ENCODE measurements at regions not wholly inside any gene's neighbourhood (a gene's known extent, or its start where the extent isn't known, plus 50 kb on each side); places are given as distances from the start of the nearest gene placed in this dataset.
"Not testable (repeated sequence)": the region's sequence is repeated elsewhere in the genome, so short reads cannot be mapped to it uniquely, and the experiment has no call there.

- in situ Hi-C loops (cut with HindIII; ENCODE audit: low pct_ligation_motif_present, low pct_unique_long_range_greater_than_20kb, low sequenced_read_pairs): no loop called here
These were observed 177.6 kb downstream of the IGLL1 start for GRCh38 chr22:23402275-23403151.

GRCh38 chr22:23401910-23402274 lies 178.2 kb downstream of the IGLL1 start:
- in situ Hi-C loops (cut with HindIII; ENCODE audit: low pct_ligation_motif_present, low pct_unique_long_range_greater_than_20kb, low sequenced_read_pairs): no loop called here
- DNase-seq: peak; percentile 7

More at GRCh38 chr22:23402275-23403151, 177.6 kb downstream of the IGLL1 start:
- DNase-seq: peak; percentile 80

GRCh38 chr22:23401111-23401909 lies 178.8 kb downstream of the IGLL1 start:
- in situ Hi-C loops (cut with HindIII; ENCODE audit: low pct_ligation_motif_present, low pct_unique_long_range_greater_than_20kb, low sequenced_read_pairs): no loop called here
- peak; percentile 86 for DNase-seq

DNA sequence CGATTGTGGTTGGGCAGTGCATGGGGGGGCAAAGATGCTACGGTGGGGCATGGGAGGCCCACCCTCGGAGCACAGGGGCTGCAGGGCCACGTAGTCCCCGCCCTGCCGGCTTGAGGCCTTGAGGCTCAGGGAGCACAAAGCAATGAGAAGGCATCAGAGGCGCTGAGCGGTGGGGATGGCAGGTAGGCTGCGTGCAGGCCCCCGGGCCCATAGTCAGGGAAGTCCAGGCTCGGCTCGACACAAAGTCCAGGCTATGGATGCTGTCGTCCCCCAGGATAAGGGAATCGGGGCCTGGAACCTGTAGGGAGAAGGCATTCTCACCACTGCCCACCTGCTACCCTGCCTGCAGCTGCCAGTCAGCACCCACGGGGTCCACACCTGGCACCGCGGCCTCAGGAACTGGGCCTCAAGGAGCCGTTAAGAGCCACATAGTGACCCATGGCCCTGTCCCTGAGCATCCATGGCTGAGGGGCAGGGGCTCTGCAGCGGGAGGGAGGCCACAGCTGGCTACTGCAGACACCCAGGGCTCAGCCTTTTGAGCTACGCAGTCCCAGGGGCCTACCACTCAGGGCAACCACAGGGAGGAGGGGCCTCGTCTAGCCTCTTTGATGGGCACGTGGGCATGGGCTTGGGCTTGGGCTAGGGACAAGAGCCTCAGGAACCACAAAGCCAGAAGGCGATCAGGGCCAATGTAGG lies 179.7 kb downstream of the IGLL1 start:
- DNase-seq: no peak
- in situ Hi-C loops (cut with HindIII; ENCODE audit: low pct_ligation_motif_present, low pct_unique_long_range_greater_than_20kb, low sequenced_read_pairs): no loop called here

DNA sequence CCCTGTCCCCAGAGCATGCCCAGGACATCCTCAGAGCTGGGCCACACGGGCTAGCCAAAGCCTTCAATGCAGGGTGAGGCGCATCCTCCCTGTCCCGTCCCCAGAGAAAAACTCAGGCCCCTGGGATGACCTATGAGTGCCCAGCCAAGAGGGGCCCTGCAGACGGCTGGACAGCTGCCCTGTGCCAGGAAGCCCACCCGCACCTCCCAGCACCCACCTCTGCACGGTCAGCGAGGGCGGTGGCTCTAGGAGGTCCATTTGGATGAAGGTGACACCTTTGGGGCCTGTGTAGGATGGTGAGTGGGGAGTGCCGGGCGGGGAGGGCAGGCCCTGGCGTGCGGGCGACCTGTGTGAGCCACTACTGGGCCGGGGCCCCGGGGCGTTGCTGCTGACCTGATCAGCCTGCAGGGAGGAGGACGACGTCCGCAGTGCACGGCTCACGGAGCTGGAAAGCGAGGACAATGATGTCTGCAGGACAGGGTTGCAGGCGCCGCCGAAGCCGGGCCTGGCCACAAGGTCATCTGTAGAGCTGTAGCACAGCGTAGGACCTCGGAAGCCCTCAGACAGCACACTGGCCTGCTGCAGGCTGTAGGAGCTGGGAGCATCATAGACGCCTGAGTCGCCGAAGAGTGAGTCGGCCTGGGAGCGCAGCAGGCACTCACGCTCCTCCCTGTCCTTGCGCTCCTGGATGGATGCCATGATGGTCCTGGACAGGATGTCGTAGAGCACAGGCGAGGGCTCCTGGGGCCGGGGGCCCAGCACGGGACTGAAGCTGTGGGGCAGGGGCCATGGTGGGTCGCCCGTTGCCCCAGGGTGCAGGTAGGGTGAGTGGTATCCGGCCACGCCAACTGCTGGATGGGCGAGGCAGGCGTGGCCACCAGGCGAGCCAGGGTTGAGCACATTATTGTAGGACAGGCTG lies 180.5 kb downstream of the IGLL1 start:
- in situ Hi-C loops (cut with HindIII; ENCODE audit: low pct_ligation_motif_present, low pct_unique_long_range_greater_than_20kb, low sequenced_read_pairs): no loop called here
- no peak for DNase-seq

- no peak for DNase-seq
- in situ Hi-C loops (cut with HindIII; ENCODE audit: low pct_ligation_motif_present, low pct_unique_long_range_greater_than_20kb, low sequenced_read_pairs): no loop called here
These were observed 181.3 kb downstream of the IGLL1 start for GRCh38 chr22:23398701-23399366.

GRCh38 chr22:23397613-23398567 lies 182.2 kb downstream of the IGLL1 start:
- no peak for DNase-seq
- in situ Hi-C loops (cut with HindIII; ENCODE audit: low pct_ligation_motif_present, low pct_unique_long_range_greater_than_20kb, low sequenced_read_pairs): no loop called here

GRCh38 chr22:23397008-23397612 lies 183.0 kb downstream of the IGLL1 start:
- no peak for DNase-seq
- in situ Hi-C loops (cut with HindIII; ENCODE audit: low pct_ligation_motif_present, low pct_unique_long_range_greater_than_20kb, low sequenced_read_pairs): no loop called here

- DNase-seq: no peak
- in situ Hi-C loops (cut with HindIII; ENCODE audit: low pct_ligation_motif_present, low pct_unique_long_range_greater_than_20kb, low sequenced_read_pairs): no loop called here
These were observed 183.6 kb downstream of the IGLL1 start for GRCh38 chr22:23396362-23397007.

DNA sequence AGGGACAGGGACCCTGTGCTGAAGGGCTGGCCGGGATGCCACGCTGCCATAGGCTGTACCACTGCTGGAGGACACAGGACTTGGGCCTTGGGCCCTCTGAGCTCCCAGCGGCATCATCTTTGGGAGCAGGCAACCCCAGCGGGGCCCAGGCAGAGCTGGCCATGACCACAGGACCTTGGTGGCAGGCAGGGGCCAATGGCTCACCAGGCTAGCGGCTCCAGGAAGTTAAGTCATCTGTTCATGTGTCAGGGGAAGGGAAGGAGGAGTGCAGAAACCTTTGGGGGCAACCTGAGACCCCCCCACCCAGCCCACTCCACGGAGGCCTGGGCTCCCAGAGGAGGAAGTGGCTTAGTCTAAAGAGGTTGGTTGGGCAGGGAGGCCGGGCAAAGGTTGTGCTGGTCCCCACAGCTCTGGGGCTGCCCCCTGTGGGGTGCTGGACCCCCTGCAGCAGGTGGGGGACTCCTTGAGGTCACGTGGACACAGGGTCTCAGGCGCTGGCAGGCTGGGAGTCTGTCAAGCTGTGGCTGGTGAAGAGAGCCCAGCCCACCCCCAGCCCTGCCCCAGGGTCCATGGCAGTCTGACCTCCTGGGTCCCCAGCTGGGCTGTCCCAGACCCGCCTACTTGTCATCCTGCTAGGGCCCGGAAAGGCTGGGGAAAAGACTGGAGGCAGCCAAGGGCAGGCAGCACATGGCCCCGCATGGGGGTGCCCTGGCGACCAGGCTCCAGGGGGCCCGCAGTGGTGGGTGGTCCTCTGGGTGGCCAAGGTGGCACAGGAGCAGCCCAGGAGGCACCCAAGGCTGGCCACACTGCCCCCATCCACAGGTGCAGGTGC lies 184.3 kb downstream of the IGLL1 start:
- DNase-seq: no peak
- in situ Hi-C loops (cut with HindIII; ENCODE audit: low pct_ligation_motif_present, low pct_unique_long_range_greater_than_20kb, low sequenced_read_pairs): no loop called here

GRCh38 chr22:23394525-23395326 lies 185.4 kb downstream of the IGLL1 start:
- no peak for DNase-seq
- in situ Hi-C loops (cut with HindIII; ENCODE audit: low pct_ligation_motif_present, low pct_unique_long_range_greater_than_20kb, low sequenced_read_pairs): no loop called here

GRCh38 chr22:23393721-23394320 lies 186.3 kb downstream of the IGLL1 start:
- in situ Hi-C loops (cut with HindIII; ENCODE audit: low pct_ligation_motif_present, low pct_unique_long_range_greater_than_20kb, low sequenced_read_pairs): no loop called here
- no peak for DNase-seq

DNA sequence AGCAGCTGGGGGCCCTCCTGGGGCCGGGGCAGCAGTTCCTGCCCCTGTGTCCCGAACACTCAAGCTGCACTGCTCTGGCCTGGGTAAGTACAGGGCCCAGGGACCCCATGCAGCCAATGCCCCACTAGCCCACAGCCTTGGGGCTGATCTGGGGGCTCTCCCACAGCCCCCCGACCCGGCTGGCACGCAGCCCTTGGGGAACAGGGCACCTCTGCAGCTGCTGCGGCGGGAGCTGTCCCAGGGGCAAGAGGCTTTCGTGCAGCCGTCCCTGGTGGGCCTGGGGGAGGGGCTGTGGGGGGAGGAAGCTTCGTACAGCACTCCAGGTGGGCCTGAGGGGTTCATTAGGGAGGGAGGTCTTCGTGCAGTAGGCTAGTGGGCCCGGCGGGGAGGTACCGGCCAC lies 186.9 kb downstream of the IGLL1 start:
- DNase-seq; in situ Hi-C loops (cut with HindIII; ENCODE audit: low pct_ligation_motif_present, low pct_unique_long_range_greater_than_20kb, low sequenced_read_pairs): not testable (repeated sequence)

Measured in ACHN (cell line).